Loucy (cell line): ENCODE measurements at regions not wholly inside any gene's neighbourhood (a gene's known extent, or its start where the extent isn't known, plus 50 kb on each side); places are given as distances from the start of the nearest gene placed in this dataset.

Experiments
- CTCF ChIP-seq: fragments of 200-600 bp; sonication (generic); conservative IDR thresholded peaks from 2 replicates; pipeline ENCODE4 v1.5.1; 2014; ENCODE audit warnings: mild to moderate bottlenecking, antibody characterized with exemption, low read length
- EZH2phosphoT487 ChIP-seq: fragments of 200-600 bp; IDR thresholded peaks from 2 replicates; pipeline ENCODE4 v1.6.1; 2018; ENCODE audit warnings: antibody characterized with exemption, mild to moderate bottlenecking, moderate library complexity, borderline replicate concordance

DNA sequence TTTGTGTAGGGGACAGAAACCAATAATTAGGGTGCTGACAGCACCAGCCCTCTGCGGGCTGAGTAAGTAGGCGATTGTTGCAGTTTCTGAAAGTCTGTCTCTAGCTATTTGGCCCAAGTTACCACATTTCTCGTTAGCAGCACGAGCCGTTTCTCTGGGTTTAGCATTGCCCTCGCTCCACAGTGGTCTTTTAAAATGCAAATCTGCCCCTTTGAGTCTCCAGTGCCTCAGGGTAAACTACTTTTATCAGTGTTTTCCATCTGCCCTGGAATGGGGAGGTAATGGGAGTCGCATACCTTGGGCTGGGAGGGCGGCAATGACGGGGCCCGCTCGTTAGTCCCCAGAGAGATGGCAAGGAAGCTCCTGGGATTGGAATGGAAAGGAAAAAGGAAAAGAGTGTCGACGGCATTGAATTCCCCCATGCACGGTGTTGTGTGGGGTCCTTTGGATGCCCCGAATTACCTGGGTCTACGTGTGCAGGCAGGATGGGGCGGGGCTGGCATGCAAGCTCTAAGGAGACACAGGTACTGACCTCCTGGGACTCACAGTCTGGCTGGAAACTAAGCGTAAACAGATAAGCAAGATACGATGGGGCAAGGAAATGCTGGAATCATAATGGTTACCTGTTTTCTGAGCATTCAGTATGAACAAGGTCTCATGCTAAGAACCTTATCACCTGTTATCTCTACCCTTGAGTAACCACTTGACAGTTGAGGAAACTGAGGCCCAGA is 131.8 kb upstream of the MAP1LC3B2 start:
- TF ChIP-seq CTCF (no peak), EZH2phosphoT487 (no peak)
